ENCODE measurements at regions not wholly inside any gene's neighbourhood (a gene's known extent, or its start where the extent isn't known, plus 50 kb on each side); places are given as distances from the start of the nearest gene placed in this dataset. TPM values are rescaled to one million over a fixed set of nuclear protein-coding genes. Genes with fewer than 3 reads are reported as not detected.

- no peak for DNase-seq (ENCODE audit: low read depth in 2 of 3, low spot score in 2 of 3)
Measured at GRCh38 chr10:62734781-62735463, 69.6 kb upstream of the ADO start.

- no peak for DNase-seq (ENCODE audit: low read depth in 2 of 3, low spot score in 2 of 3)
Measured at GRCh38 chr10:62735464-62736167, 68.9 kb upstream of the ADO start.

GRCh38 chr10:62736168-62736546 lies 68.4 kb upstream of the ADO start:
- no peak for DNase-seq (ENCODE audit: low read depth in 2 of 3, low spot score in 2 of 3)

GRCh38 chr10:62738916-62739315 lies 65.6 kb upstream of the ADO start:
- no peak for DNase-seq (ENCODE audit: low read depth in 2 of 3, low spot score in 2 of 3)

DNA sequence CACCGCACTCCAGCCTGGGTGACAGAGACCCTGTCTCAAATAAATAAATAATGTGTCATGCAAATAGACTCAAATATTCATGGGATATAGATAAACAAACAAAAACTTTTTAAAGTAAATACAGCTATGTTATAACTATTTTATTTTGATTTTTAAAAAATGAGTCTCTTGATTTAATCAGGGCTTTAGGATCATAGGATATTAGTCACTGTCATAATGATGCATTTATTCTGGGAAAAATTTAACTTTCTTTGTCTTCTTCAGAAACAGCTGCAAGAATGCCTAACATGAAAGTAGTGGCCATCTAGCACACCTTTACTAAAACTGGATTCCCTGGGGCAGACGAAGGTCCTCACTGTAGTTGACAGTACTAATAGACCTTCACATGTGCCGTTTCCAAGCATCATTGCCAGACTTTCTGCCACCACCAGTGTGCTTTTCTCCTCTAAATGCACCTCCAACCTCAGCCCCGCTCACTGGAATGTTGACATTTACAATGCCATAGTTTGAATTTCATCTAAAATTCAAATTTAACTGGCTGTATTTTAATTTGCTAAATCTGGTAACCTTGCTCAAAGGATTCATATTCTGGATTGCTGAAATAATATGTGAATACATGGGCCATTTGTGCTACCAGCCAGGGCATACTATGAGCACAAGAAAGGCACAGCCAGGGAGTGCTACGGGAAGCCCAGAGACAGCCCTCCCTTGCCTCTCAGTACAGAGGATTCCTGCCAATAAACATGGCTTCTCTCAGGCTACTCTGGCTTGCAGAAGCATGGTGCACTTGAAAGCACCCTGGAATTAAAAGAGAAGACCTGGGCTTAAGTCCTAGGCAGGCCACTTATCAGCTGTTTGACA lies 63.4 kb upstream of the ADO start:
- no peak for DNase-seq (ENCODE audit: low read depth in 2 of 3, low spot score in 2 of 3)

DNA sequence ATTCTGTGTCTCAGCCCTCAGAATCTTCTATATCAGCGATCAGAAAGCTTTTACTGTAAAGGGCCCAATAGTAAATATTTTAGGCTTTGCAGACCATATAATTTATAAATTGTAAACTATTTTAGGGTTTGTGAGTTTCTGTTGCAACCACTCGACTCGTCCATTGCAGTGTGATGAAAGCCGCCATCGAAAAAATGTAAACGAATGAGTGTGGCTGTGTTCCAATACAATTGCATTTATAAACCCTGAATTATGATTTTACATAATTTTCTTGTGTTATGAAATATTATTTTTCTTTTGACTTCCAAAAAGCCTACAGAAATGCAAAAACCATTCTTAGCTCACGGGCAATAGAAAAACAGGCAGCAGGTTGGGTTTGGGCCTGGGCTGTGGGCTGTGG lies 62.5 kb upstream of the ADO start:
- no peak for DNase-seq (ENCODE audit: low read depth in 2 of 3, low spot score in 2 of 3)

DNA sequence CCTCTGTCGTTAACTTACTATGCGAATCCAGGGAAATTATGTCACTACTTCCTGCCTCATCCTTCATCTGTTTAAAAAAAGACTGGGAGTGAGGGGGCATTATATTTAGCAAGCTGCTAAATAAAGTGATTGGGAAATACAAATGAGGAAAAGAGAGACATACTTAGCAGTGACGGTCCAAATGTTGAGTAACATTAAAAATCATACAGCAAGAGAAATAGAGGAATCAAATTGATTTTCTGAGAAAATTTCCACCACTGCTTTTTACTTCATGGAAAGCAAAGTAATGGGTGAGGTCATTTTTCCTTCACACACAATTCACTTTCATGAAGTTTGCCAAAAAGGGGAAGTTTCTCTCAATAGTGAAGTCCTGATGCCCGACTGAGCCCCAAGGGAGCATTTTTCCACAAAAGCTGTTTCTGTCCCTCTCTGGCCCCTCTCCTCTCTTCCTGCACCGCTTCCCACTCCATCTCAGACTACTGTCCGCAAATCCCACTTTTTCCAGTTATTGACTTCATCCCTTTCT lies 61.9 kb upstream of the ADO start:
- DNase-seq (ENCODE audit: low read depth in 2 of 3, low spot score in 2 of 3): peak in 1 of 3 donors; percentile 63

DNA sequence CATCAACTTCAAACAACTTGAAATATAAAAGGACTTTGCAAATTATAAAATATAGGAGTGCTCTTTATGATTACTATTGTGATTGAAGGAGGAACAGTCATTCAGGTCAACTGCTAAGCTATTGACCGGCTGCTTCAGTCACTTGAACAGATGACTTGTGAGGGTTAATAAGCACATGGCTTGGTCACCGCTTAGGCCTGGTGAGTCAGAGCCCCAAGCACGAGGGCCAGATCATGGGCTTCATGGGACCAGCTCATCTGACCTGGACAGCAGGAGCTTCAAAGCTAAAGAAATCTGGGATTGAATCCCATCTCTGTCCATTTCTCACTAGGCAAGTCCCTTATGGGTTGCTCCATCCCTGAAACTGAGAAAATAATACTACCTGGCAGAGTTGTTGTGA lies 60.4 kb upstream of the ADO start:
- DNase-seq (ENCODE audit: low read depth in 2 of 3, low spot score in 2 of 3): no peak

- no peak for DNase-seq (ENCODE audit: low read depth in 2 of 3, low spot score in 2 of 3)
Measured at GRCh38 chr10:62745581-62745980, 58.9 kb upstream of the ADO start.

DNA sequence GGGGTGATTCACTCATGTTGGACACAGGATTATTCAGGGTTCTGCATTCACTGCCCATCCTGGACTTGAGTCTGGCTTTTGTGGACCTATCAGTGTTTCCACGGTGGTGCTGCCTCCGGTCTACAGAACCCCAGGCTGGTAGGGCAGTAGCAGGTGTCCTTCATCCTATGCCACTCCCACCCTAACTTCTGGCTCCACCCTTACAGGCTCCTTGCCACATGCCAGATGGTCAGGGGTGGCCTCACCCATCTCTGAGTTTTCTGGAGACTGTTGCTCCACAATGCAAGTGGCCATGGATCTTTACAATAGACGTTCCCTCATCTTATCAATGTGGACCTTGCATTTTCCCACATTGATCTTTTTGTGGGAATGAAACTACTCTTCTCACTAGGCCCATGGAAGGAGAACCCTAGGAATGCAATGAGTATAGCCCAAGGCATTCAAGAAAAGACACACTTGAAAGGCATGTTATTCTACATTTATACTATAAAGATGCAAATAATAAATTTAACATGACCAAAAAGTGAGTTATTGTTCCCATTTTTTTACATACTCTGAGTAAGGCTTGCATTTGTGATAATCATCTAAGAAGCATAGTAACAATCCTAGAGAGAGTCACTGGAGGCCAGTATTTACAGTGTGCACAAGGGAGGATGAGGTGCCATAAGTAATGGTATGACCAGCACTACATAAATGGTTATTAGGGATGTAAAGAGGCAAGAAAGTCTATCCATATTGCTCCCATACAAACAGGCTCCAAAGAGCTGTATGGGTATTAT lies 57.4 kb upstream of the ADO start:
- DNase-seq (ENCODE audit: low read depth in 2 of 3, low spot score in 2 of 3): no peak

DNA sequence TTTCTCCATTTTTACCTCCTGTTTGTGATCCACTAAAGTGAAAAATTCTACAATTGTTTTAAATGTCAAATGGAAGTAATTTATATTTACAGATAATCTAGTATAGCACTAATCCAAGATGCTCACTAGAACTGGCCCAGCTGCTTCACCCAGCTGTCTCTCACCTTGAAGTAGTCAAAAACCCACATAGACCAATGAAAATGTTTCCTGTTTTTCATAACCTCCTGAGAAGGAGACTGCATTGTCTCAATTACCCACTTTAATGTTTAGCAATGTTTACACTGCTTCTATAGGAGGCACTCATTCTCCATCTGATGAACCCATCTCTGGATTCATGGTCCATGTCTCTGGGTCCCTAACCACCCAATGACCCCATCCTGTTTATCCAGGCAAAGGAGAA lies 56.1 kb upstream of the ADO start:
- no peak for DNase-seq (ENCODE audit: low read depth in 2 of 3, low spot score in 2 of 3)

DNA sequence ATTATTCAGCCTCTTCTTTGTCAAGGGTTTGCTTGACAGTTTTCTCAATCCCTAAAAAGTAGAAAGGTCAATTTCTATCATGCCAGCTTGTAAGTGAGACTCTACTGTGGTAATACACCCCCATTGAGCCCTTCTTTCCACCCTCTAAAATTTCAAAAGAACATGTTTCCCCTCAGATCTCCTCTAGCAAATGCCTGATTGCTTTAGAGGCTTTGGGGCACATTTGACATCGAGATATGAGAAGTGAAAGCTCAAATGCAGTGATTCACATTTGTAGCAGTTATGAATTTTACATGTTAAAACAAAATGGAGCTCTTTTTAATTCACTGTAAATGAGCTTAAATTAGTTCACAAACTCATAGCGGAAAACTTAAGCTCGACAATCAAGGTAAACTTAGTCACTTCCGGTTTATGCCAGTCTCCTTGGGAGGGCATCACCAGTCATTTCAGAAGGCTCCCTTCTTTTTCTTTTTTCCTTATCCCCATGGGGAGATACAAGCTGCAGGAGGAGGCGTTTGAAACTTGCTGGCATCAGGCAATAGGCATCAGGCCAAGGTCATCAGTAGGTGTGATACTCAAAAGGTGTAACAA lies 55.3 kb upstream of the ADO start:
- DNase-seq (ENCODE audit: low read depth in 2 of 3, low spot score in 2 of 3): no peak

Small RNAs in the stretch of these regions (small RNA-seq; reads per million reads assigned to genes)
- not detected for gene ALDH7A1P4

Measured in hematopoietic multipotent progenitor cell (in vitro differentiated cells).